ENCODE measurements at regions not wholly inside any gene's neighbourhood (a gene's known extent, or its start where the extent isn't known, plus 50 kb on each side); places are given as distances from the start of the nearest gene placed in this dataset.

DNA sequence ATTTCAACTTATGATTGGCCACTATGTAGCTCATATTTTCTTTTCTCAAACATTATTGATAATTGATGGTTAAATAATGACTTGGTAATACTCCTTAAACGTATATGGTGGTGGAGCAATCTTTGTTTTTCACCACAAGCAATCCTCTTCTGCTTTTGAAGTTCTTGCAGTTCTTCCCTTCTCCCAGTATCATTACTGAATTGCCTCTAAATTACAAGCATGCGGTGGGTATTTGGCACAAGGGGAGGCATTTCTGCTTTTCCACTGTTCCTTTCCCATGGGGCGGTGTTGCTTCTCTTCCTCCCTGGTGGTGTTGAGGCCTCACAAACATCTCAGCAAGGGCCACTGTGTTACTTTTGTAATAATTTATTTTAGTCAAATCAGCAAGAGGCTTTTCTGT, 234.4 kb upstream of the RXFP2 start:
- no peak overlapping the region for H3K27ac ChIP-seq
- DNase-seq (ENCODE audit: low spot score) = no peak
- TF ChIP-seq, protein P1, sequence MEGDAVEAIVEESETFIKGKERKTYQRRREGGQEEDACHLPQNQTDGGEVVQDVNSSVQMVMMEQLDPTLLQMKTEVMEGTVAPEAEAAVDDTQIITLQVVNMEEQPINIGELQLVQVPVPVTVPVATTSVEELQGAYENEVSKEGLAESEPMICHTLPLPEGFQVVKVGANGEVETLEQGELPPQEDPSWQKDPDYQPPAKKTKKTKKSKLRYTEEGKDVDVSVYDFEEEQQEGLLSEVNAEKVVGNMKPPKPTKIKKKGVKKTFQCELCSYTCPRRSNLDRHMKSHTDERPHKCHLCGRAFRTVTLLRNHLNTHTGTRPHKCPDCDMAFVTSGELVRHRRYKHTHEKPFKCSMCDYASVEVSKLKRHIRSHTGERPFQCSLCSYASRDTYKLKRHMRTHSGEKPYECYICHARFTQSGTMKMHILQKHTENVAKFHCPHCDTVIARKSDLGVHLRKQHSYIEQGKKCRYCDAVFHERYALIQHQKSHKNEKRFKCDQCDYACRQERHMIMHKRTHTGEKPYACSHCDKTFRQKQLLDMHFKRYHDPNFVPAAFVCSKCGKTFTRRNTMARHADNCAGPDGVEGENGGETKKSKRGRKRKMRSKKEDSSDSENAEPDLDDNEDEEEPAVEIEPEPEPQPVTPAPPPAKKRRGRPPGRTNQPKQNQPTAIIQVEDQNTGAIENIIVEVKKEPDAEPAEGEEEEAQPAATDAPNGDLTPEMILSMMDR (IDR thresholded peaks at IDR 0.05) = no peak
- no peak overlapping the region for H3K4me3 ChIP-seq

DNA sequence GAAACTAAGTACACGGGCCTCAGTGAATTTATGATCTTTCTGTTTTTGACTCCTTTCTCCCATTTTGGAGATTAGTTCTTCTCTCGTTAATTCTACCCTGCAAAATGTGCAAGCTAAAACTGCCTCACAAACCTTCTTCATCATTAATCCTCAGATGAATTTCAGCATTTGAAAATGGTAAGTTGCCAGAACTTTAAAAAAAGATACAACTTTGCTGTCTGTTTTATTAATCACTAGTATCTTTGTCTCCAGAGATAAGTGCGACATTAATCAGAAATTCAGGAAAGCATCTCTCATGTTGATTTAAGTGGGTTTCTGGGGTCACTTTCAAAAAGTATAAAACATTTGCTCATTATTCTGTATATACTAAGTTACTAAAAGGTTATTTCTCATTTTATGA, 227.0 kb upstream of the RXFP2 start:
- no peak for DNase-seq (ENCODE audit: low spot score)
- TF ChIP-seq, protein P1 (IDR thresholded peaks at IDR 0.05) = no peak
- Histone ChIP-seq H3K4me3 (no peak overlapping the region), H3K27ac (no peak overlapping the region)

DNA sequence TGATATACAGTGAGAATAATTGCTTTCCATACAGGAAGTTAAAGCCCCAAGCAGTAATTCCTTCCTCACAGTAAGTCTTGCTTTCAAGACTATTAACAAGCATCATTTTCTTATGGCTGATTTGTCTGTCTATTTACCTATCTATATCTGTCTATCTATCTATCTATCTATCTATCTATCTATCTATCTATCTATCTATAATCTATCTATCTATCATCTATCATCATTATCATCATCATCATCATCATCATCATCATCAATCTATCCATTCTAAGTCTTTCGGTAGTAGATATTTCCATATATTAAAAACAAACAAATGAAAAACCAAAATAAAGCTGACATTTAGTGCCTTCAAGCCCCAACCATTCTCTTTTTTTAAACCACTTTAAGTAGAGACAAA, 224.4 kb upstream of the RXFP2 start:
- TF ChIP-seq, protein P1 (IDR thresholded peaks at IDR 0.05) = no peak
- no peak overlapping the region for H3K4me3 ChIP-seq
- peak overlapping the region in 1 of 2 donors; percentile 1 for H3K27ac ChIP-seq
- no peak for DNase-seq (ENCODE audit: low spot score)

DNA sequence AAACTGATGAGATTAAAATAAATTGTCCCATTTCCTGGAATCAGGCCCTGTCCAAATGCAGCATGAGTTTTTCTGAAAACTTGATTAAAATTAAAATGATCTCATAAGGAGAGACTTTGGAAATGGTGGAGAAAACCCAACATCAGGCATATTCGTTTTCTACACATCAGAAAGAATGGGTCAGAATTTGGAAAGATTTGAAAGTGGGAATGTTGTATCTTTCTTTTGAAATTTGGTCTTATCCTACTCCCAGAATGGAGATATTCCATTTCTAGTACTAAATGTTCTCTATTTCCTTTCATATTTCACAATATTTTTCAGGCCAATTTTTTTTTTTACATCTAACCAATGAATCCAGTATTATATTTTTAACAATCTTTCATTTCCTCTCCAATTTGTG, 223.9 kb upstream of the RXFP2 start:
- no peak for DNase-seq (ENCODE audit: low spot score)
- Histone ChIP-seq H3K4me3 (no peak overlapping the region), H3K27ac (peak overlapping the region in 1 of 2 donors; percentile 1)
- TF ChIP-seq, protein P1 (IDR thresholded peaks at IDR 0.05) = no peak

DNA sequence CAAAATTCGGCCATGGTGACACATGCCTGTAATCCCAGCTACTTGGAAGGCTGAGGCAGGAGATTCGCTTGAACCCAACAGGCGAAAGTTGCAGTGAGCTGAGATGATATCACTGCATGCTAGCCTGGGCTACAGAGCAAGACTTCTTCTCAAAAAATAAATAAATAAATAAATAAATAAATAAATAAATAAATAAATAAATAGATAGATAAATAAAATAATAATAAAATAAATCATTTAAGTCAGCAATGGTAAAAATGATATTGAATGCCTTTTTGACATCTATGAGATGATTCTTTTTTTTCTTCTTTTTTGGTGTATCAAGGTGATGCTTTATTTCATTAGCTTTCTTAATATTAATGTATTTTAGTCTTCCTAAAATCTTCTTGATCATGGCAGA, 221.7 kb upstream of the RXFP2 start:
- Histone ChIP-seq H3K27ac (no peak overlapping the region), H3K4me3 (no peak overlapping the region)
- no peak for DNase-seq (ENCODE audit: low spot score)
- TF ChIP-seq, protein P1 (IDR thresholded peaks at IDR 0.05) = no peak

DNA sequence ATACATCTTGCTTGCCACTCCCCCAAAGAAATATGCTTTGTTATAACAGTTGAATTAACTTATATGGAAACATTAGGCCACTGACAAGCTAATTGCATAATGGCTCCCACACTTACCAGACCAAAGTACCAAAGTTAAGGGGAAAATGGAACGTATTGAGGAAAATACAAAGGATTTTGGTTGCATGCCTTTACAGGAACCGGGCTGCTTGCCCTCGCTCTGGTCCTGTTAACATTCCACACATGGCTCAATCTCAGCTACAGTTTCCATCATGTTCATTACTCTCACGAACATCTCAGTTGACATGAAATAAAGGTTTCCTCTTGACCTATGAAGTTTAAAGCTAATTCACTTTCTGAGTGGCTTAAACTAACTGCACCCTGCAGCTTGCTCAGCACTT, 220.7 kb upstream of the RXFP2 start:
- no peak for DNase-seq (ENCODE audit: low spot score)
- Histone ChIP-seq H3K4me3 (no peak overlapping the region), H3K27ac (no peak overlapping the region)
- TF ChIP-seq, protein P1 (IDR thresholded peaks at IDR 0.05) = no peak

DNA sequence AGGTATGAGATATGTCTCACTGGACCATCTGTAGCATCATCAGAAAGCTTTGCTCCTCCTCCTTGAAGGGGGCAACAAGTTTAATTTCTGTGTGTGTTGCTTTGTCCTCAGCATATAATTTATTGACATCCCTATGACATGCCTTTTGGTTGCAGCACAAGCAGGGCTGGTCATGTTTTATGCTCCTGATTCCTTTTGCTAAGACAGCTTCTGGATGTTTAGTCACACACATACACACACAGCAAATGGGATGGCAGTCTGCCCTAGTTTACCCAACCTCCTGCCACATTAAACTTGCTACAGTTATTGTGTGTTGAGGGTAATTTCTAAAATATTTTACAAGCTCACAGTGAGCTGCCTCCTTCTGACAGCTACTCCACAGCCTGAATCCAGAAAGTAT, 217.9 kb upstream of the RXFP2 start:
- Histone ChIP-seq H3K27ac (no peak overlapping the region), H3K4me3 (no peak overlapping the region)
- DNase-seq (ENCODE audit: low spot score) = no peak
- TF ChIP-seq, protein P1 (IDR thresholded peaks at IDR 0.05) = no peak
